ENCODE measurements at regions not wholly inside any gene's neighbourhood (a gene's known extent, or its start where the extent isn't known, plus 50 kb on each side); places are given as distances from the start of the nearest gene placed in this dataset.
"Not testable (repeated sequence)": the region's sequence is repeated elsewhere in the genome, so short reads cannot be mapped to it uniquely, and the experiment has no call there.

GRCh38 chrX:67213686-67214085 lies 330.1 kb upstream of the AR start:
- not testable (repeated sequence) for DNase-seq

GRCh38 chrX:67207912-67208311 lies 335.9 kb upstream of the AR start:
- DNase-seq: no peak

DNA sequence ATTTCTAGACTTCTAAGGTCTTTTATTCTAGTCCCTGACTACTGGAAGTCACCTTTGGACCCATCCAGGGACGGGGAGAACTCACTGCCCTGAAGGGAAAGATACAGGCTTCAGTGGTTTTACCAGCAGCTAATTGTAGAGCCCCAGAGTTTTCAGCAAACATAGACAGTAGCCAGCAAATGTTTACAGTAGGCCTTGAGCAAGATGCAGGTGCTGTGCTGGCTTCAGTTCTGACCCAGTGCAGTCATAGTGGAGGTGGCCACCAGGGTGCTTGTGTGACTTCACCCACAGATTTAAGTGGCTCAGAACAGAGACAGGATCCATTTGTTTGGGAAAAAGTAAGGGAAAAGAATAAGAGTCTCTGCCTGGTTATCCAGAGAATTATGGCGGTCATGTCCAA lies 384.4 kb upstream of the AR start:
- no peak for DNase-seq

DNA sequence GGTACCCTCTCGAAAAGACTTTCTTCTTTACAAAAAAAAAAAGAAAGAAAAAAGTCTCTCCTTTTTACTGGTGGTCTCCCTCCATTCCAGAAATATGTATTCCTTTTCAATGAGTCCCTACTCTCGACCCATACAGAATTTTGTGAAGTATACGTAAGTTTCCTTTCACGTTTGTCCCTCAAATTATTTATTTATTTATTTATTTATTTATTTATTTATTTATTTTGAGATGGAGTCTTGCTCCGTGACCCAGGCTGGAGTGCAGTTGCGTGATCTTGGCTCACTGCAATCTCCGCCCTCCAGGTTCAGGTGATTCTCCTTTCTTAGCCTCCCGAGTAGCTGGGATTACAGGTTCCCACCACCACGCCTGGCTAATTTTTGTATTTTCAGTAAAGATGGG lies 429.2 kb upstream of the AR start:
- no peak for DNase-seq

GRCh38 chrX:67105758-67106116 lies 438.1 kb upstream of the AR start:
- no peak for DNase-seq

DNA sequence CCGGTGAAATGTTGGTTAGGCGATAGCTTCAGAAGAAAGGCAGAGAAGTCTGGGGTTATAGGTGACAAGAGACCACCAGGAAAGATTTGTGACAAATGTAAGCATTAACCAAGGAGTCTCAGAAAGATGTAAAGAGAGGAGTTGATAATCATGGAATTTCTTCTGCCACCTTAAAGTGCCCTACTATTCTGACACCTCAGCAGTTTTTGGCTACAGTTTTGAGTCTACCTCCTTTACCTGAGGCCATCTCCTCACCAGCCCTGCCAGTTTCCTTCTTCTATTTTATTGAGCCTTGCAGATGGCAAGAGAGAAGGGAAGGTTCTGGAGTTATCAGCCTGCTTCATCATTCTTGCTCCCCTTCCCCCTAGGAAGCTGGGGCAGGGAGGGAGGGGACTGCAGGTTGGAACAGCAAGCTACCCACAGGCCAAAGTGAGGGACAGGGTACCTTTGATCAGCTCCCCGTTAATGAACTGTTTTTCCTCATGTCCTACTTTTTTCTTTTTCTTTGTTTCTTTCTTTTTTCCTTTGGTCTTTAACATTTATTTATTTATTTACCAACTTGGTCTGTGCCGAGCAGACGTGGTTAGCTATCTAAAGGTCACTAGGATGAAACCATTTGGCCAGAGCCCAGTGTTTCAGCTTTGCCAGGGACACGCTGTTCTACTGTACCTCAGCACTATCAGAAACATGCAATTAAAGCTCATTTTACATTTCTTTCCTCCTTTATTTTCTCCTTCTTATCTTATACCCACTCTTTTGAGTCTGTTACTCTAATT lies 438.7 kb upstream of the AR start:
- DNase-seq: no peak

DNA sequence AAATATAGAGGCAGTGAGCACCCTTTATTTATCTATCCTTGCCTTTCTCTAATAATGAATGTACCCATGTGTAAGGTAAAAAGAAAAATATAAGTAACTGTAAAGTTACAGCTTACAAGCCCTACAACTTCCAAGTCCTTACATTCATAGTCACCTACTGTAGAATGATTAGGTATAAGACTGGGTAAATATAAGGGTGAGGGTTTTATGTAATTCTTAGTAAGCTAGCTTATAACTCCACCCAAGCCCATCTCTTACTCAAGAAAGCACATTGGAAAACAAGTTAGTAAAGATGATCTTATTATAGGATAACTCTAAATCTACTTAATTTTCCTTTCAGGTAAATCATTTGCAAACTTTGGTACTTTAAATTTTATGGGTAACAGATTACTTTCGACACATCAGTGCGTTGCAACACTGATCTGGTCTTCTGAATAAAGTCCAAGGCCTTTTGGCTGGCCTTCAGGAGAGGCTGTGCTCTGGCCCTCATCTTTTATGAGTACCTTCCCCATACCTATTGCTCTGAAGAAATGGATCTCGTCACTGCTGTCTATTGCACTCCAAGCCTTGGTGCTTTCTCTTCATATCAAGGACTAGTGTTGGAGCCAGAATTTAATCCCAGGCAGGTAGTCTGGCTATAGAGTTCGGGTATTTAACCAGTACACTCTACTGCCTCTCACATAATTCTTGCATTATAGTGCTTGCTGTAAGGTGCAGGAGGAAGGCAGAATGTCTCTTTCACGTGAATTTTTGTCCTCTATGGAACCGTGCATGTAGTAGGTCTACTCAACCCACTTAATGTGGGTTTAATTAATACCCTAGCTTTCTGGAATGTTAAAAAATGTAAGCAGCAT lies 443.6 kb upstream of the AR start:
- no peak for DNase-seq

DNA sequence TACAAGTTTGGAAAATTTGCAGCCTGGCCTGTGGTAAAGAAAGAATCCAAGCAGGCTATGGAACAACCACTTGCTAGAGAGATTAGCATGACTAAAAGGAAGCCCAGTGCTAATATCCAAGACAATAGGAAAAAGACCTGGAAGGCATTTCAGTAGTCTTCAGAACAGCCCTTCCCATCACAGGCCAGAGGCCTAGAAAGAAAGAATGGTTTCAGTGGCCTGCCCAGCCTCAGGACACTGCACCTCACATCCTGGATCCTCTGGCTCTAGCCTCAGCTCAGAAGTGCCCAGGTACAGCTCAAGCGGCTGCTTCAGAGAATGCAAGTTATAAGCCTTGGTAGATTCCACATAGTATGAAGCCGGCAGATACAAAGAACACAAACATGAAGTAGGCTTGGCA lies 449.8 kb upstream of the AR start:
- no peak for DNase-seq

- DNase-seq: no peak
Measured at GRCh38 chrX:67050760-67051159, 411.9 kb upstream of the EDA2R start.

GRCh38 chrX:67044866-67045265 lies 406.0 kb upstream of the EDA2R start:
- no peak for DNase-seq

GRCh38 chrX:67044029-67044653 lies 405.3 kb upstream of the EDA2R start:
- no peak for DNase-seq

DNA sequence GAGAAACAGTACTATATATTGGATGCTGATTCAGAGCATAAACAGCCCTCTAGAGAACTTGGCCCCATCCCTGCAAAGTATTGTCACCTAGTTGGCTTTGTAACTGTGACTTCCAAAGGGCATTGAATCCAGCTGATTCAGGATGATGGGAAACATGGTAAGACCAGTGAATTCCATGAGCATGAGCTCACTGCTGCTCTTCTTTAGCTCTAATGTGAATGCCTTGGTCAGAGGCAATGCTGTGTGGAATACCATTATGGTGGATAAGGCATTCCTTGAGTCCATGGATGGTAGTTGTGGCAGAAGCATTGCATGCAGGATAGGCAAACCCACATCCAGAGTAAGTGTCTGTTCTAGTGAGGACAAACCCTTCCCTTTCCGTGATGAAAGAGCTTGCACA lies 365.6 kb upstream of the EDA2R start:
- no peak for DNase-seq

DNA sequence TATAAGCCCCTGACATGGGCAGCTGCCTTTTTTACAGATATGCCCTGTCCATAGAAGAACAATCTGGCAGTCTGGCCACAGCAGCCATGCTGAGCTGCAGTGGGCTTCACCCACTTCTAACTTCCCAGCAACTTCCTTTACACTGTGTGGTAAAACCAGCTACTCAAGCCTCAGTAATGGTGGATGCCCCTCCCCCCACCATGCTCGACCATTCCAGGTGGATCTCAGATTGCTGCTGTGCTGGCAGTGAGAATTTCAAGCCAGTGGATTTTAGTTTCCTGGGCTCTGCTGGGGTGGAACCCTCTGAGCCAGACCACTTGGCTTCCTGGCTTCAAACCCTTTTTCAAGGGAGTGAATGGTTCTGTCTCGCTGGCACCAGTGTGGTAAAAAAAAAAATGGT lies 355.9 kb upstream of the EDA2R start:
- DNase-seq: no peak

DNA sequence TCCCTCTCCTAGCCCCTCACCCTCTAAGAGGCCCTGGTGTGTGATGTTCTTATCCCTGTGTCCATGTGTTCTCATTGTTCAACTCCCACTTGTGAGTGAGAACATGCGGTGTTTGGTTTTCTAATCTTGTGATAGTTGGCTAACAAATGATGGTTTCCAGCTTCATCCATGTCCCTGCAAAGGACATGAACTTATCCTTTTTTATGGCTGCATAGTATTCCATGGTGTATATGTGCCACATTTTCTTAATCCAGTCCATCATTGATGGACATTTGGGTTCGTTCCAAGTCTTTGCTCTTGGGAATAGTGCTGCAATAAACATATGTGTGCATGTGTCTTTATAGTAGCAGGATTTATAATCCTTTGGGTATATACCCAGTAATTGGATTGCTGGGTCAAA lies 353.2 kb upstream of the EDA2R start:
- not testable (repeated sequence) for DNase-seq

GRCh38 chrX:66988331-66988730 lies 349.5 kb upstream of the EDA2R start:
- no peak for DNase-seq

GRCh38 chrX:66961665-66962064 lies 322.8 kb upstream of the EDA2R start:
- no peak for DNase-seq

- no peak for DNase-seq
Measured at GRCh38 chrX:66931713-66932112, 292.8 kb upstream of the EDA2R start.

- DNase-seq: not testable (repeated sequence)
Measured at GRCh38 chrX:66930516-66930915, 291.6 kb upstream of the EDA2R start.

- DNase-seq: no peak
Measured at GRCh38 chrX:66920296-66920695, 281.4 kb upstream of the EDA2R start.

DNA sequence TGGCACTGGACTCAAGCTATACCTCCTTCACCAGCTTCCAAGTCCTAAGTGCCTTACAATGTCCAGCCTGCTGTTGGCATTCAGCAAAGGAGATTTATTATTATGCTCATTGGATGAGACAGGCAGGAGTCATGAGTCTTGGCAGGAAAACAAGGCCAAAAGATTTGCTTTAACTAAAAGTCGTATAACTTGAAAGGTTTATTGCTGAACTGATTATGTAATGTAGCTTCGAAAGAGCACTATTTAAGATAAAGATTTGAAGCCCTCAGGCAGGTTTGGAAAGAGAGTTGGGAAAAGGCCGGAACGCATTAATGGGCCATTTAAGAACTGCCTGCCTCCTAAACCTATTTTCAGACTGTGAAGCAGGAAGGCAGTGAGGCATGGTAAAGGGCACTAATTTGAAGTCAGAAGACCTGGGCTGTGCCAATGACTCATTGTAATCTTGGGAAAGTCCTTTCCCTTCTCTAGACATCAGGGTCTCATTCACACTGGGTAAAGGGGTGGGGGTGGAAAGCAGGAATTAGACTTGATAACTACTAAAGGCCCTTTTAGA lies 280.5 kb upstream of the EDA2R start:
- DNase-seq: no peak

GRCh38 chrX:66918511-66918910 lies 279.6 kb upstream of the EDA2R start:
- no peak for DNase-seq

- DNase-seq: no peak
Measured at GRCh38 chrX:66915893-66916292, 277.0 kb upstream of the EDA2R start.

GRCh38 chrX:66914080-66914479 lies 275.2 kb upstream of the EDA2R start:
- peak; percentile 9 for DNase-seq

DNA sequence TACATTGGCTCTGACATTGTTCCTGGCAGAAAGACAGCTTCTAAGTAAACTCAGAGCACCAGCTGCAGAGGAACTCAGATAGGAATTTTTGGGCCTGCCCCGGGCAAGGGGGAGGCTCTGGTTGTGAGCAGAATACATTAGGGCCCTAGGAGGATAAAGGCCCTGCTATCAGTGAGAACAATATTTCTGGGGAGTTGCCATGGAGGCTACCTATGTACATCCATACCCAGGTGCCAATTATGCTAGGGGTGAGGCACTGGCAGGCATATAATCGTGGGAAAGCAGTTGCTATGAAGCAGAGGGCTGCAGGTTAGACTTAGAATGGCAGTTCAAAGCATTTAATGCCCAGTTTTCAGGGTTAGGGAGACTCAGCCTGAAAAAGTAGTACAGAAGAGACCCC lies 273.5 kb upstream of the EDA2R start:
- no peak for DNase-seq
